CD4-positive, alpha-beta T cell (primary cell): ENCODE measurements at regions not wholly inside any gene's neighbourhood (a gene's known extent, or its start where the extent isn't known, plus 50 kb on each side); places are given as distances from the start of the nearest gene placed in this dataset.

Experiments used
- ATAC-seq: fragments of 200-7000 bp; cut with Tn5 transposase; one replicate; pipeline ENCODE4 v1.10.0; 2022; ENCODE audit warnings: mild to moderate bottlenecking; ENCODE audit not compliant: poor library complexity
- CTCF ChIA-PET: fragments of 350-600 bp; sonication (Branson Sonifier 250); formaldehyde crosslinking; loops from one replicate; lab custom pipeline; 2021; ENCODE audit warnings: antibody characterized with exemption, inconsistent platforms; lab: Charles Lee
- POLR2A ChIA-PET: fragments of 350-600 bp; sonication (Branson Sonifier 250); formaldehyde crosslinking; loops from one replicate; lab custom pipeline; 2021; ENCODE audit warnings: antibody characterized with exemption, inconsistent platforms; lab: Charles Lee
- DNase-seq, 14 experiments: peaks; one replicate each; pipeline ENCODE4 v3.0.0-alpha.2; 2013 to 2020; ENCODE audit warnings: mixed read lengths in 2 of 14
- H3K27ac ChIP-seq, 2 donors: one replicate each; pipeline versions ENCODE4 v1.5.1 to v1.7.0; 2013; ENCODE audit warnings: low read length in 2 of 2, low read depth in 1 of 2, mild to moderate bottlenecking in 1 of 2
- H3K27me3 ChIP-seq, 2 experiments: 1 replicate in 1 of 2; 2 replicates in 1 of 2; pipeline versions ENCODE4 v1.6.1 to v1.7.0; 2013; ENCODE audit warnings: low read length in 2 of 2, control low read depth in 1 of 2, mild to moderate bottlenecking in 1 of 2, moderate library complexity in 1 of 2; ENCODE audit not compliant: insufficient read depth in 2 of 2, control insufficient read depth in 1 of 2
- H3K36me3 ChIP-seq: one replicate; pipeline ENCODE4 v1.6.1; 2013; ENCODE audit warnings: low read length, control low read depth; ENCODE audit not compliant: insufficient read depth
- H3K4me1 ChIP-seq: one replicate; pipeline ENCODE4 v1.6.1; 2013; ENCODE audit warnings: low read length, control low read depth; ENCODE audit not compliant: insufficient read depth
- H3K4me3 ChIP-seq: one replicate; pipeline ENCODE4 v1.5.1; 2013; ENCODE audit warnings: mild to moderate bottlenecking, low read length, moderate library complexity
- H3K9me3 ChIP-seq, 2 experiments: 1 replicate in 1 of 2; 2 replicates in 1 of 2; pipeline versions ENCODE4 v1.6.1 to v1.7.0; 2013; ENCODE audit warnings: low read length in 2 of 2, mild to moderate bottlenecking in 2 of 2, control low read depth in 1 of 2, moderate library complexity in 1 of 2; ENCODE audit not compliant: control insufficient read depth in 1 of 2, insufficient read depth in 1 of 2
- H3K27ac Mint-ChIP-seq: one replicate; pipeline ENCODE4 v1.8.0; 2020; ENCODE audit warnings: mixed read lengths
- H3K27me3 Mint-ChIP-seq: one replicate; pipeline ENCODE4 v1.8.0; 2021; ENCODE audit warnings: mixed read lengths
- H3K36me3 Mint-ChIP-seq: one replicate; pipeline ENCODE4 v1.8.0; 2021; ENCODE audit warnings: low read depth, mixed read lengths
- H3K4me1 Mint-ChIP-seq: one replicate; pipeline ENCODE4 v1.8.0; 2021; ENCODE audit warnings: low read depth, mixed read lengths
- H3K4me3 Mint-ChIP-seq: one replicate; pipeline ENCODE4 v1.8.0; 2020; ENCODE audit warnings: mild to moderate bottlenecking, mixed read lengths
- H3K9me3 Mint-ChIP-seq: one replicate; pipeline ENCODE4 v1.8.0; 2020; ENCODE audit warnings: mixed read lengths
- intact Hi-C, 2 experiments: fragments of 100-400 bp; cut with DNase I in 1 of 2; cut with micrococcal nuclease in 1 of 2; formaldehyde crosslinking; loops; one replicate each; pipeline versions ENCODE4 v1.15.1 to v1.9.0; 2023 to 2025; cut with DNase I, micrococcal nuclease
- TF ChIP-seq, protein P1 (sequence below): fragments of 200-600 bp; IDR thresholded peaks from one replicate; pipeline ENCODE4 v1.8.0; 2022; ENCODE audit warnings: antibody characterized with exemption, mild to moderate bottlenecking

DNA sequence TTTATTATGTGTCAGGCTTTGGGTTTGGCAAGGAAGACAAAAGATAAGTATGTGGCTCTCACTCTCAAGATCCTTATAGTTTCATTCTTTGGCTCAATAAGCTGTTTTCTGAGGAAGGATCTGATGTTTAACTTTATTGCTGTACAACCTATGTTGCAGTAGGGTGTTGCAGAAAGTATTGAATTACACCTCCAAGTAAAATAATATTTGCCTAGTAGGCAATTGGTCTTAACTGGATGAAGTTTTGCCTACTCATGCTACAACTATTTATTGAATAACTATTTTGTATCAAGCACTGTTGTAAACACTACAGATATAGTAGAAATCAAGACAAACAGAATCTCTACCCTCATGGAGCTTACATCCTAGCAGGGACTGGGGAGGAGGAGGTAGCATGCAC, 169.7 kb downstream of the TAF11L14 start:
- CTCF ChIA-PET, result no interaction called here
- POLR2A ChIA-PET, result no interaction called here
- no peaks in the 10 kb centered on the region for H3K4me1 ChIP-seq
- DNase-seq, result no peak
- Mint-ChIP-seq H3K27ac (no peak overlapping the region), H3K36me3 (no peaks in the 10 kb centered on the region), H3K4me1 (no peaks in the 10 kb centered on the region), H3K4me3 (no peak overlapping the region), H3K27me3 (no peaks in the 10 kb centered on the region), H3K9me3 (peaks cover 12% of the 10 kb centered on the region)
- intact Hi-C loops, result no loop called here
- H3K4me3 ChIP-seq, result no peak overlapping the region
- peaks cover 0 to 5% of the 10 kb centered on the region in 2 experiments for H3K9me3 ChIP-seq
- no peak overlapping the region for H3K27ac ChIP-seq
- TF ChIP-seq, protein P1, sequence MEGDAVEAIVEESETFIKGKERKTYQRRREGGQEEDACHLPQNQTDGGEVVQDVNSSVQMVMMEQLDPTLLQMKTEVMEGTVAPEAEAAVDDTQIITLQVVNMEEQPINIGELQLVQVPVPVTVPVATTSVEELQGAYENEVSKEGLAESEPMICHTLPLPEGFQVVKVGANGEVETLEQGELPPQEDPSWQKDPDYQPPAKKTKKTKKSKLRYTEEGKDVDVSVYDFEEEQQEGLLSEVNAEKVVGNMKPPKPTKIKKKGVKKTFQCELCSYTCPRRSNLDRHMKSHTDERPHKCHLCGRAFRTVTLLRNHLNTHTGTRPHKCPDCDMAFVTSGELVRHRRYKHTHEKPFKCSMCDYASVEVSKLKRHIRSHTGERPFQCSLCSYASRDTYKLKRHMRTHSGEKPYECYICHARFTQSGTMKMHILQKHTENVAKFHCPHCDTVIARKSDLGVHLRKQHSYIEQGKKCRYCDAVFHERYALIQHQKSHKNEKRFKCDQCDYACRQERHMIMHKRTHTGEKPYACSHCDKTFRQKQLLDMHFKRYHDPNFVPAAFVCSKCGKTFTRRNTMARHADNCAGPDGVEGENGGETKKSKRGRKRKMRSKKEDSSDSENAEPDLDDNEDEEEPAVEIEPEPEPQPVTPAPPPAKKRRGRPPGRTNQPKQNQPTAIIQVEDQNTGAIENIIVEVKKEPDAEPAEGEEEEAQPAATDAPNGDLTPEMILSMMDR, result no peak
- no peaks in the 10 kb centered on the region for H3K27me3 ChIP-seq
- no peak for ATAC-seq
- H3K36me3 ChIP-seq, result no peaks in the 10 kb centered on the region

DNA sequence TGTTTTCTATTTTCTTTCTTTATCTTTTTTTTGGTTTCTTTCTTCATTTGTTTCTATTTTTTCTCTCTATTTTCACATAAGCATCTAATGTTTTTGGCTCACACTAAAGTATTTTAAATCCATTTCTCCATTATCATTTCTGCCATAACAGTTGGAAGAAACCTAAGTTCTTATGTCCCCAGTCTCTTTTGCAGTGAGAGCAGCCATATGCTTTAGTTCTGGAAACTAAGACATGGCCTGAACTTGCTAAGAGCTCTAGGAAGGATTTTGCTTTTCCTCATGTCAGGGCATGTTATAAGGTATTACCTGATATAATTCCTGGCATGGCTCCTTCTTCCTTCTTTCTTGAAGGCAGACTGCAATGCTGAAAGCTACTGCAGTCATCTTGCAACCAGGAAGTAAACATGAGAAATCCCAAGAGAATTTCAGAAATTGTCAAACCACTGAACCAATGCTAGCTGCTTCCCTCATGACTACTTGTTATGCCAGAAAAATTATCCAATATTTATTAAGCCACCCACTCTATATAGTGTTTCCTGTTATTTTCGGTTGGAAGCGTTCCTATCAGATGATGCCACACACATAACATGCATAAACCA, 171.1 kb downstream of the TAF11L14 start:
- H3K4me1 Mint-ChIP-seq, result no peaks in the 10 kb centered on the region
- H3K9me3 Mint-ChIP-seq, result peaks cover 11% of the 10 kb centered on the region
- H3K4me3 ChIP-seq, result no peak overlapping the region
- no peaks in the 10 kb centered on the region for H3K9me3 ChIP-seq
- H3K27me3 Mint-ChIP-seq, result no peaks in the 10 kb centered on the region
- TF ChIP-seq, protein P1, result no peak
- H3K4me1 ChIP-seq, result no peaks in the 10 kb centered on the region
- no peaks in the 10 kb centered on the region for H3K36me3 Mint-ChIP-seq
- no peak overlapping the region for H3K4me3 Mint-ChIP-seq
- H3K27me3 ChIP-seq, result no peaks in the 10 kb centered on the region
- ChIA-PET CTCF (no interaction called here), POLR2A (no interaction called here)
- no peak overlapping the region for H3K27ac ChIP-seq
- no peak overlapping the region for H3K27ac Mint-ChIP-seq
- DNase-seq, result no peak
- no peaks in the 10 kb centered on the region for H3K36me3 ChIP-seq
- intact Hi-C loops, result no loop called here
- no peak for ATAC-seq

DNA sequence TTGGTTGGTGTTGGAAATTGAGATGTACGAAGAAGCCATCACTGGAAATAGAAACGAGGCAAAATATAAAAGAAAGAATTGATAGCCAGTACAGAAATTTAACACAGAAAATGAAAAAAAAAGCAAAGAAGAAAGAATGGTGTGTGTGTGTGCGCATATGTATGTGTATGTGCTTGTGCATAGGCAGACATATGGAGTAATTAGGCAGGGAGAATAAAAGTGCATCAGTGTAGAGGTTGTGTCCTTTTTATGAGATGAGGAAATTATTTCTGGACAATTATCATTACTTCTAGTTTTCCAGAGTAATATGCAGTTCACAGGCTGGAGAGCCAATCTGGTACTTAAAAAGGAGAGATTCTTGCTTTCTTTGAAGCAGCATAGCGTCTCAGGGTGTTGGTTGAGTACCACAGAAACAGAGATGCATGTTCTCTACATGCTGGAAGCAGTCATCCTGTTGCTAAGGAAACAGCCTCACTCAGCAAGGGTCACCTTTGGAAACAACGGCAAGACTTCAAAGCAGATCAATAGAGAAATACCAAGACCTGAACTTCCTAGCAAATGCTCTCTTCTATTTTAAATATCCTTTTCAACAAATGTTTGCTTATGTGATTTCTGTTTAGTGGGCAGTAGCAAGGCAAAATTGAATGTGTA, 172.7 kb downstream of the TAF11L14 start:
- Mint-ChIP-seq H3K27me3 (no peaks in the 10 kb centered on the region), H3K4me3 (no peak overlapping the region), H3K4me1 (no peaks in the 10 kb centered on the region), H3K27ac (no peak overlapping the region), H3K9me3 (peaks cover 11% of the 10 kb centered on the region), H3K36me3 (no peaks in the 10 kb centered on the region)
- H3K4me1 ChIP-seq, result no peaks in the 10 kb centered on the region
- no peak overlapping the region for H3K4me3 ChIP-seq
- H3K36me3 ChIP-seq, result no peaks in the 10 kb centered on the region
- ChIA-PET POLR2A (no interaction called here), CTCF (no interaction called here)
- no peak overlapping the region for H3K27ac ChIP-seq
- TF ChIP-seq, protein P1, result no peak
- intact Hi-C loops, result no loop called here
- no peak for DNase-seq
- no peaks in the 10 kb centered on the region for H3K9me3 ChIP-seq
- no peak for ATAC-seq
- no peaks in the 10 kb centered on the region for H3K27me3 ChIP-seq
